OCI-LY7 (cell line): ENCODE measurements at regions not wholly inside any gene's neighbourhood (a gene's known extent, or its start where the extent isn't known, plus 50 kb on each side); places are given as distances from the start of the nearest gene placed in this dataset.

ENCODE experiments used
- CTCF ChIP-seq: fragments of 200-600 bp; sonication (generic); conservative IDR thresholded peaks from 2 replicates; pipeline ENCODE4 v1.5.1; 2014; ENCODE audit warnings: mild to moderate bottlenecking, antibody characterized with exemption, low read length, moderate library complexity, mixed read lengths
- EZH2phosphoT487 ChIP-seq: fragments of 200-600 bp; sonication (generic); IDR thresholded peaks from 2 replicates; pipeline ENCODE4 v1.6.1; 2018; ENCODE audit warnings: low read depth, borderline replicate concordance, mild to moderate bottlenecking, mixed run types, antibody characterized with exemption, low read length, moderate library complexity, mixed read lengths

GRCh38 chr6:139732451-139732850 lies 358.0 kb upstream of the CITED2 start:
- TF ChIP-seq CTCF, result no peak
- no peak for TF ChIP-seq EZH2phosphoT487
